Mucosa of rectum (tissue), 2 donors: ENCODE measurements at regions not wholly inside any gene's neighbourhood (a gene's known extent, or its start where the extent isn't known, plus 50 kb on each side); places are given as distances from the start of the nearest gene placed in this dataset.

Experiments
- H3K27ac ChIP-seq, 2 donors: one replicate each; pipeline ENCODE4 v1.7.0; 2013; ENCODE audit warnings: inconsistent platforms in 2 of 2, low read depth in 2 of 2, low read length in 2 of 2
- H3K27me3 ChIP-seq, 2 donors: one replicate each; pipeline ENCODE4 v1.7.0; 2013; ENCODE audit warnings: low read length in 2 of 2; ENCODE audit not compliant: control insufficient read depth in 2 of 2, insufficient read depth in 2 of 2
- H3K36me3 ChIP-seq, 2 donors: one replicate each; pipeline ENCODE4 v1.7.0; 2013; ENCODE audit warnings: low read length in 2 of 2; ENCODE audit not compliant: control insufficient read depth in 2 of 2, insufficient read depth in 2 of 2
- H3K4me1 ChIP-seq, 2 donors: one replicate each; pipeline ENCODE4 v1.7.0; 2013; ENCODE audit warnings: low read length in 2 of 2, mild to moderate bottlenecking in 1 of 2; ENCODE audit not compliant: control insufficient read depth in 2 of 2, insufficient read depth in 2 of 2
- H3K4me3 ChIP-seq, 2 donors: one replicate each; pipeline ENCODE4 v1.7.0; 2013; ENCODE audit warnings: low read length in 2 of 2
- H3K9ac ChIP-seq, 2 donors: one replicate each; pipeline ENCODE4 v1.7.0; 2013; ENCODE audit warnings: low read length in 2 of 2, low read depth in 1 of 2, mild to moderate bottlenecking in 1 of 2
- H3K9me3 ChIP-seq, 2 donors: one replicate each; pipeline ENCODE4 v1.7.0; 2013; ENCODE audit warnings: low read length in 2 of 2; ENCODE audit not compliant: control insufficient read depth in 2 of 2
- donor health status: healthy.
- donor health status: Normal muscosa, but diverticular disease.

GRCh38 chr7:21361413-21362125, 66.3 kb upstream of the SP4 start:
- Histone ChIP-seq H3K9me3 (no peaks in the 10 kb centered on the region), H3K4me1 (peaks cover 0 to 4% of the 10 kb centered on the region in 2 donors), H3K36me3 (no peaks in the 10 kb centered on the region)

GRCh38 chr7:21364801-21365271, 63.0 kb upstream of the SP4 start:
- Histone ChIP-seq H3K9ac (no peak overlapping the region), H3K36me3 (no peaks in the 10 kb centered on the region), H3K9me3 (no peaks in the 10 kb centered on the region), H3K27ac (no peak overlapping the region), H3K4me1 (peaks cover 0 to 7% of the 10 kb centered on the region in 2 donors), H3K27me3 (no peaks in the 10 kb centered on the region), H3K4me3 (no peak overlapping the region)

More at GRCh38 chr7:21361413-21362125, 66.3 kb upstream of the SP4 start:
- Histone ChIP-seq H3K27me3 (no peaks in the 10 kb centered on the region), H3K9ac (no peak overlapping the region), H3K27ac (no peak overlapping the region), H3K4me3 (no peak overlapping the region)

- Histone ChIP-seq H3K4me3 (no peak overlapping the region), H3K4me1 (peaks cover 0 to 7% of the 10 kb centered on the region in 2 donors), H3K9ac (no peak overlapping the region), H3K36me3 (no peaks in the 10 kb centered on the region), H3K9me3 (no peaks in the 10 kb centered on the region), H3K27me3 (no peaks in the 10 kb centered on the region), H3K27ac (no peak overlapping the region)
Measured at GRCh38 chr7:21365866-21366624, 61.8 kb upstream of the SP4 start.

GRCh38 chr7:21367081-21367480, 60.8 kb upstream of the SP4 start:
- no peaks in the 10 kb centered on the region for H3K9me3 ChIP-seq
- H3K27ac ChIP-seq = no peak overlapping the region
- H3K4me1 ChIP-seq = peaks cover 0 to 7% of the 10 kb centered on the region in 2 donors
- no peak overlapping the region for H3K9ac ChIP-seq
- H3K36me3 ChIP-seq = no peaks in the 10 kb centered on the region
- no peaks in the 10 kb centered on the region for H3K27me3 ChIP-seq
- H3K4me3 ChIP-seq = no peak overlapping the region

- no peaks in the 10 kb centered on the region for H3K36me3 ChIP-seq
- no peaks in the 10 kb centered on the region for H3K9me3 ChIP-seq
- no peaks in the 10 kb centered on the region for H3K27me3 ChIP-seq
- no peak overlapping the region for H3K27ac ChIP-seq
- H3K4me1 ChIP-seq = peaks cover 0 to 7% of the 10 kb centered on the region in 2 donors
- no peak overlapping the region for H3K9ac ChIP-seq
- no peak overlapping the region for H3K4me3 ChIP-seq
Measured at GRCh38 chr7:21367537-21367936, 60.3 kb upstream of the SP4 start.

GRCh38 chr7:21368317-21368716, 59.6 kb upstream of the SP4 start:
- Histone ChIP-seq H3K4me1 (peaks cover 0 to 7% of the 10 kb centered on the region in 2 donors), H3K4me3 (no peak overlapping the region), H3K27ac (no peak overlapping the region), H3K27me3 (no peaks in the 10 kb centered on the region), H3K9ac (no peak overlapping the region), H3K9me3 (no peaks in the 10 kb centered on the region), H3K36me3 (no peaks in the 10 kb centered on the region)

- H3K4me1 ChIP-seq = peaks cover 0 to 7% of the 10 kb centered on the region in 2 donors
- no peak overlapping the region for H3K9ac ChIP-seq
- no peak overlapping the region for H3K4me3 ChIP-seq
- no peaks in the 10 kb centered on the region for H3K27me3 ChIP-seq
- H3K27ac ChIP-seq = no peak overlapping the region
- H3K9me3 ChIP-seq = no peaks in the 10 kb centered on the region
- H3K36me3 ChIP-seq = no peaks in the 10 kb centered on the region
Measured at GRCh38 chr7:21370283-21370982, 57.5 kb upstream of the SP4 start.

- Histone ChIP-seq H3K27me3 (no peaks in the 10 kb centered on the region), H3K36me3 (no peaks in the 10 kb centered on the region), H3K9me3 (no peaks in the 10 kb centered on the region), H3K4me3 (no peak overlapping the region), H3K27ac (no peak overlapping the region), H3K4me1 (peaks cover 0 to 4% of the 10 kb centered on the region in 2 donors), H3K9ac (no peak overlapping the region)
Measured at GRCh38 chr7:21371360-21371759, 56.5 kb upstream of the SP4 start.

- Histone ChIP-seq H3K9me3 (peaks cover 0 to under 1% of the 10 kb centered on the region in 2 donors), H3K4me1 (no peaks in the 10 kb centered on the region), H3K4me3 (no peak overlapping the region), H3K36me3 (no peaks in the 10 kb centered on the region), H3K27me3 (no peaks in the 10 kb centered on the region), H3K27ac (no peak overlapping the region), H3K9ac (no peak overlapping the region)
Measured at GRCh38 chr7:21373031-21373430, 54.9 kb upstream of the SP4 start.

GRCh38 chr7:21374134-21374533, 53.7 kb upstream of the SP4 start:
- Histone ChIP-seq H3K27ac (no peak overlapping the region), H3K9me3 (peaks cover 0 to 3% of the 10 kb centered on the region in 2 donors), H3K4me3 (no peak overlapping the region), H3K9ac (no peak overlapping the region), H3K4me1 (no peaks in the 10 kb centered on the region), H3K36me3 (no peaks in the 10 kb centered on the region), H3K27me3 (no peaks in the 10 kb centered on the region)
